Activated CD4-positive, alpha-beta T cell treated with anti-CD3 and anti-CD28 coated beads, Interleukin-2, amount 10 ng/mL, durations not matched to agents 24 days and 14 days (primary cell): ENCODE measurements at regions not wholly inside any gene's neighbourhood (a gene's known extent, or its start where the extent isn't known, plus 50 kb on each side); places are given as distances from the start of the nearest gene placed in this dataset.

Source experiments
- DNase-seq: peaks from one replicate; pipeline ENCODE4 v3.0.0; 2022
- H3K27ac Mint-ChIP-seq: one replicate; pipeline ENCODE4 v1.8.0; 2022; ENCODE audit warnings: mild to moderate bottlenecking, mixed read lengths
- H3K27me3 Mint-ChIP-seq: one replicate; pipeline ENCODE4 v1.8.0; 2022; ENCODE audit warnings: mixed read lengths
- H3K36me3 Mint-ChIP-seq: one replicate; pipeline ENCODE4 v1.8.0; 2022; ENCODE audit warnings: low read depth, mild to moderate bottlenecking, mixed read lengths
- H3K4me1 Mint-ChIP-seq: one replicate; pipeline ENCODE4 v1.8.0; 2021; ENCODE audit warnings: mixed read lengths
- H3K4me3 Mint-ChIP-seq: one replicate; pipeline ENCODE4 v1.8.0; 2022; ENCODE audit warnings: mild to moderate bottlenecking, moderate library complexity, mixed read lengths
- H3K9me3 Mint-ChIP-seq: one replicate; pipeline ENCODE4 v1.8.0; 2021; ENCODE audit warnings: mixed read lengths
- intact Hi-C: fragments of 100-400 bp; cut with micrococcal nuclease; formaldehyde crosslinking; loops from one replicate; pipeline ENCODE4 v1.15.1; 2023

GRCh38 chr6:140090871-140091270 lies 716.4 kb upstream of the CITED2 start:
- no peak overlapping the region for H3K27ac Mint-ChIP-seq
- no peaks in the 10 kb centered on the region for H3K4me1 Mint-ChIP-seq
- no peaks in the 10 kb centered on the region for H3K36me3 Mint-ChIP-seq
- intact Hi-C loops = no loop called here
- no peak for DNase-seq
- H3K4me3 Mint-ChIP-seq = no peak overlapping the region
- no peaks in the 10 kb centered on the region for H3K27me3 Mint-ChIP-seq
- H3K9me3 Mint-ChIP-seq = no peaks in the 10 kb centered on the region

- intact Hi-C loops = no loop called here
- no peak for DNase-seq
- no peak overlapping the region for H3K4me3 Mint-ChIP-seq
Observed at GRCh38 chr6:140083375-140083774, 708.9 kb upstream of the CITED2 start.

GRCh38 chr6:140082867-140083297 lies 708.4 kb upstream of the CITED2 start:
- H3K4me1 Mint-ChIP-seq = no peaks in the 10 kb centered on the region
- H3K36me3 Mint-ChIP-seq = no peaks in the 10 kb centered on the region
- peaks cover 2% of the 10 kb centered on the region for H3K27me3 Mint-ChIP-seq
- no peak overlapping the region for H3K27ac Mint-ChIP-seq
- no peak overlapping the region for H3K4me3 Mint-ChIP-seq
- no peak for DNase-seq
- intact Hi-C loops = no loop called here
- no peaks in the 10 kb centered on the region for H3K9me3 Mint-ChIP-seq

More at GRCh38 chr6:140083375-140083774, 708.9 kb upstream of the CITED2 start:
- Mint-ChIP-seq H3K27ac (no peak overlapping the region), H3K4me1 (no peaks in the 10 kb centered on the region), H3K27me3 (peaks cover 2% of the 10 kb centered on the region), H3K9me3 (no peaks in the 10 kb centered on the region), H3K36me3 (no peaks in the 10 kb centered on the region)

- H3K27ac Mint-ChIP-seq = no peak overlapping the region
- intact Hi-C loops = no loop called here
- H3K27me3 Mint-ChIP-seq = peaks cover 2% of the 10 kb centered on the region
- no peaks in the 10 kb centered on the region for H3K36me3 Mint-ChIP-seq
- DNase-seq = no peak
- H3K4me1 Mint-ChIP-seq = no peaks in the 10 kb centered on the region
- no peak overlapping the region for H3K4me3 Mint-ChIP-seq
- no peaks in the 10 kb centered on the region for H3K9me3 Mint-ChIP-seq
Observed at GRCh38 chr6:140079328-140079727, 704.9 kb upstream of the CITED2 start.

GRCh38 chr6:140078561-140079125 lies 704.2 kb upstream of the CITED2 start:
- Mint-ChIP-seq H3K4me1 (no peaks in the 10 kb centered on the region), H3K9me3 (no peaks in the 10 kb centered on the region), H3K27ac (no peak overlapping the region), H3K36me3 (no peaks in the 10 kb centered on the region), H3K27me3 (peaks cover 2% of the 10 kb centered on the region), H3K4me3 (no peak overlapping the region)
- no peak for DNase-seq
- intact Hi-C loops = no loop called here

- intact Hi-C loops = no loop called here
- Mint-ChIP-seq H3K4me3 (no peak overlapping the region), H3K27me3 (peaks cover 2% of the 10 kb centered on the region), H3K36me3 (no peaks in the 10 kb centered on the region), H3K4me1 (no peaks in the 10 kb centered on the region), H3K9me3 (no peaks in the 10 kb centered on the region), H3K27ac (no peak overlapping the region)
- no peak for DNase-seq
Observed at GRCh38 chr6:140077827-140078560, 703.5 kb upstream of the CITED2 start.

GRCh38 chr6:140076105-140076504 lies 701.7 kb upstream of the CITED2 start:
- H3K4me1 Mint-ChIP-seq = no peaks in the 10 kb centered on the region
- H3K27ac Mint-ChIP-seq = no peak overlapping the region
- H3K27me3 Mint-ChIP-seq = peaks cover 2% of the 10 kb centered on the region
- no peaks in the 10 kb centered on the region for H3K36me3 Mint-ChIP-seq
- intact Hi-C loops = no loop called here
- DNase-seq = no peak
- no peaks in the 10 kb centered on the region for H3K9me3 Mint-ChIP-seq
- no peak overlapping the region for H3K4me3 Mint-ChIP-seq

GRCh38 chr6:140073456-140073855 lies 699.0 kb upstream of the CITED2 start:
- no peaks in the 10 kb centered on the region for H3K36me3 Mint-ChIP-seq
- H3K4me3 Mint-ChIP-seq = no peak overlapping the region

GRCh38 chr6:140071601-140072062 lies 697.2 kb upstream of the CITED2 start:
- Mint-ChIP-seq H3K4me3 (no peak overlapping the region), H3K27me3 (no peaks in the 10 kb centered on the region), H3K4me1 (no peaks in the 10 kb centered on the region), H3K9me3 (no peaks in the 10 kb centered on the region), H3K36me3 (no peaks in the 10 kb centered on the region), H3K27ac (no peak overlapping the region)
- no peak for DNase-seq
- intact Hi-C loops = no loop called here

More at GRCh38 chr6:140073456-140073855, 699.0 kb upstream of the CITED2 start:
- Mint-ChIP-seq H3K4me1 (no peaks in the 10 kb centered on the region), H3K27me3 (no peaks in the 10 kb centered on the region), H3K9me3 (no peaks in the 10 kb centered on the region), H3K27ac (no peak overlapping the region)
- intact Hi-C loops = no loop called here
- DNase-seq = no peak

- Mint-ChIP-seq H3K9me3 (no peaks in the 10 kb centered on the region), H3K36me3 (no peaks in the 10 kb centered on the region), H3K27ac (no peak overlapping the region), H3K27me3 (no peaks in the 10 kb centered on the region), H3K4me3 (no peak overlapping the region), H3K4me1 (no peaks in the 10 kb centered on the region)
- intact Hi-C loops = no loop called here
- DNase-seq = no peak
Observed at GRCh38 chr6:140070846-140071473, 696.5 kb upstream of the CITED2 start.

GRCh38 chr6:140069576-140069975 lies 695.1 kb upstream of the CITED2 start:
- H3K9me3 Mint-ChIP-seq = no peaks in the 10 kb centered on the region
- no peak overlapping the region for H3K27ac Mint-ChIP-seq
- intact Hi-C loops = no loop called here
- no peaks in the 10 kb centered on the region for H3K4me1 Mint-ChIP-seq
- no peaks in the 10 kb centered on the region for H3K36me3 Mint-ChIP-seq
- no peak overlapping the region for H3K4me3 Mint-ChIP-seq
- H3K27me3 Mint-ChIP-seq = no peaks in the 10 kb centered on the region
- no peak for DNase-seq

- DNase-seq = no peak
- Mint-ChIP-seq H3K27ac (no peak overlapping the region), H3K36me3 (no peaks in the 10 kb centered on the region), H3K27me3 (no peaks in the 10 kb centered on the region), H3K9me3 (no peaks in the 10 kb centered on the region), H3K4me1 (no peaks in the 10 kb centered on the region), H3K4me3 (no peak overlapping the region)
- intact Hi-C loops = no loop called here
Observed at GRCh38 chr6:140068801-140069200, 694.4 kb upstream of the CITED2 start.

GRCh38 chr6:140064366-140064765 lies 689.9 kb upstream of the CITED2 start:
- H3K4me1 Mint-ChIP-seq = no peaks in the 10 kb centered on the region

GRCh38 chr6:140063021-140063399 lies 688.6 kb upstream of the CITED2 start:
- intact Hi-C loops = no loop called here
- Mint-ChIP-seq H3K27me3 (no peaks in the 10 kb centered on the region), H3K27ac (no peak overlapping the region), H3K4me3 (no peak overlapping the region), H3K4me1 (no peaks in the 10 kb centered on the region), H3K36me3 (no peaks in the 10 kb centered on the region), H3K9me3 (no peaks in the 10 kb centered on the region)
- no peak for DNase-seq

More at GRCh38 chr6:140064366-140064765, 689.9 kb upstream of the CITED2 start:
- intact Hi-C loops = no loop called here
- H3K27ac Mint-ChIP-seq = no peak overlapping the region
- DNase-seq = no peak
- no peaks in the 10 kb centered on the region for H3K36me3 Mint-ChIP-seq
- H3K27me3 Mint-ChIP-seq = no peaks in the 10 kb centered on the region
- no peaks in the 10 kb centered on the region for H3K9me3 Mint-ChIP-seq
- no peak overlapping the region for H3K4me3 Mint-ChIP-seq
